HEK293 (cell line): ENCODE measurements at regions not wholly inside any gene's neighbourhood (a gene's known extent, or its start where the extent isn't known, plus 50 kb on each side); places are given as distances from the start of the nearest gene placed in this dataset.

Source experiments
- CTCF ChIA-PET: fragments of 350-600 bp; formaldehyde crosslinking; extraction: SDS; loops from one replicate; lab custom pipeline; 2021; ENCODE audit warnings: antibody characterized with exemption; lab: Yijun Ruan, JAX
- POLR2A ChIA-PET: fragments of 300-600 bp; formaldehyde crosslinking; extraction: SDS; loops from one replicate; lab custom pipeline; 2020; ENCODE audit warnings: antibody characterized with exemption, inconsistent platforms; lab: Yijun Ruan, JAX
- H3K27ac ChIP-seq: fragments of 200-500 bp; sonication (Bioruptor generic); 2 replicates; pipeline ENCODE4 v1.5.1; 2014; ENCODE audit warnings: low read depth, low read length, control low read depth, inconsistent platforms; ENCODE audit errors: extremely low read depth
- H3K36me3 ChIP-seq, 2 experiments: fragments of 200-500 bp in 1 of 2; sonication (Bioruptor generic) in 1 of 2; 1 replicate in 1 of 2; 2 replicates in 1 of 2; pipeline ENCODE4 v1.5.1; 2014 to 2017; ENCODE audit warnings: inconsistent platforms in 2 of 2, low read length in 2 of 2; ENCODE audit not compliant: control insufficient read depth in 2 of 2, insufficient read depth in 1 of 2
- H3K4me1 ChIP-seq: fragments of 200-500 bp; sonication (Bioruptor generic); 2 replicates; pipeline ENCODE4 v1.5.1; 2014; ENCODE audit warnings: mild to moderate bottlenecking, low read length, inconsistent platforms; ENCODE audit not compliant: control insufficient read depth, insufficient read depth
- H3K4me3 ChIP-seq: 2 replicates; pipeline ENCODE4 v1.5.1; 2011; ENCODE audit warnings: low read depth, mild to moderate bottlenecking, control low read depth, low read length, moderate library complexity
- H3K9me3 ChIP-seq: fragments of 200-500 bp; sonication (Bioruptor generic); 2 replicates; pipeline ENCODE4 v1.5.1; 2014; ENCODE audit warnings: low read depth, low read length, inconsistent platforms; ENCODE audit not compliant: control insufficient read depth, insufficient read depth
- GLIS1 ChIP-seq: fragments of 450-650 bp; formaldehyde crosslinking; IDR thresholded peaks from 2 replicates; pipeline ENCODE4 v1.5.1; 2016; ENCODE audit warnings: missing biosample characterization, missing genetic modification characterization
- SP3 ChIP-seq: fragments of 450-650 bp; formaldehyde crosslinking; IDR thresholded peaks from 2 replicates; pipeline ENCODE4 v1.5.1; 2016; ENCODE audit warnings: missing biosample characterization, missing genetic modification characterization
- TCF7L2 ChIP-seq: IDR thresholded peaks from 2 replicates; pipeline ENCODE4 v1.6.1; 2011; ENCODE audit warnings: low read depth, mild to moderate bottlenecking, inconsistent platforms, low read length, moderate library complexity, borderline replicate concordance
- ZFP69B ChIP-seq: fragments of 450-650 bp; formaldehyde crosslinking; IDR thresholded peaks from 2 replicates; pipeline ENCODE4 v1.5.1; 2016; ENCODE audit warnings: missing biosample characterization, missing genetic modification characterization
- ZIC2 ChIP-seq: fragments of 450-650 bp; formaldehyde crosslinking; IDR thresholded peaks from 2 replicates; pipeline ENCODE4 v1.5.1; 2016; ENCODE audit warnings: missing biosample characterization, missing genetic modification characterization
- ZNF133 ChIP-seq: fragments of 450-650 bp; formaldehyde crosslinking; IDR thresholded peaks from 2 replicates; pipeline ENCODE4 v1.5.1; 2016; ENCODE audit warnings: missing biosample characterization, missing genetic modification characterization
- ZNF146 ChIP-seq: fragments of 450-650 bp; formaldehyde crosslinking; IDR thresholded peaks from 2 replicates; pipeline ENCODE4 v1.5.1; 2016; ENCODE audit warnings: missing biosample characterization, missing genetic modification characterization
- ZNF169 ChIP-seq: fragments of 450-650 bp; formaldehyde crosslinking; IDR thresholded peaks from 2 replicates; pipeline ENCODE4 v1.5.1; 2016; ENCODE audit warnings: missing biosample characterization, missing genetic modification characterization
- ZNF174 ChIP-seq: fragments of 450-650 bp; formaldehyde crosslinking; IDR thresholded peaks from 2 replicates; pipeline ENCODE4 v1.5.0; 2017; ENCODE audit warnings: missing biosample characterization, mild to moderate bottlenecking, missing genetic modification characterization
- ZNF202 ChIP-seq: fragments of 450-650 bp; formaldehyde crosslinking; IDR thresholded peaks from 2 replicates; pipeline ENCODE4 v1.5.1; 2016; ENCODE audit warnings: missing biosample characterization, missing genetic modification characterization, borderline replicate concordance
- ZNF214 ChIP-seq: fragments of 450-650 bp; formaldehyde crosslinking; IDR thresholded peaks from 2 replicates; pipeline ENCODE4 v1.5.1; 2017; ENCODE audit warnings: missing biosample characterization, mild to moderate bottlenecking, missing genetic modification characterization, borderline replicate concordance
- ZNF302 ChIP-seq: fragments of 450-650 bp; formaldehyde crosslinking; IDR thresholded peaks from 2 replicates; pipeline ENCODE4 v1.5.1; 2016; ENCODE audit warnings: missing biosample characterization, missing genetic modification characterization, low read depth
- ZNF354C ChIP-seq: fragments of 450-650 bp; formaldehyde crosslinking; IDR thresholded peaks from 2 replicates; pipeline ENCODE4 v1.5.1; 2016; ENCODE audit warnings: missing biosample characterization, missing genetic modification characterization, low read depth, borderline replicate concordance
- ZNF404 ChIP-seq: fragments of 450-650 bp; formaldehyde crosslinking; IDR thresholded peaks from 2 replicates; pipeline ENCODE4 v1.5.1; 2017; ENCODE audit warnings: missing biosample characterization, missing genetic modification characterization
- ZNF596 ChIP-seq: fragments of 450-650 bp; IDR thresholded peaks from 2 replicates; pipeline ENCODE4 v1.5.0; 2018; ENCODE audit warnings: missing biosample characterization, mild to moderate bottlenecking, missing genetic modification characterization, moderate library complexity
- ZNF600 ChIP-seq: fragments of 450-650 bp; formaldehyde crosslinking; IDR thresholded peaks from 2 replicates; pipeline ENCODE4 v1.5.1; 2016; ENCODE audit warnings: missing biosample characterization, missing genetic modification characterization
- ZNF610 ChIP-seq: fragments of 450-650 bp; formaldehyde crosslinking; IDR thresholded peaks from 2 replicates; pipeline ENCODE4 v1.5.1; 2016; ENCODE audit warnings: missing biosample characterization, missing genetic modification characterization, borderline replicate concordance
- ZNF670 ChIP-seq: fragments of 450-650 bp; formaldehyde crosslinking; IDR thresholded peaks from 2 replicates; pipeline ENCODE4 v1.5.1; 2016; ENCODE audit warnings: missing biosample characterization, missing genetic modification characterization, low read depth
- ZSCAN23 ChIP-seq: fragments of 450-650 bp; formaldehyde crosslinking; IDR thresholded peaks from 2 replicates; pipeline ENCODE4 v1.5.1; 2016; ENCODE audit warnings: missing biosample characterization, missing genetic modification characterization
- TF ChIP-seq, protein P1 (sequence below): fragments of 450-650 bp; formaldehyde crosslinking; IDR thresholded peaks from 2 replicates; pipeline ENCODE4 v1.5.1; 2017; ENCODE audit warnings: missing biosample characterization, missing genetic modification characterization
- TF ChIP-seq, protein P2 (sequence below): fragments of 450-650 bp; formaldehyde crosslinking; IDR thresholded peaks from 2 replicates; pipeline ENCODE4 v1.5.1; 2016; ENCODE audit warnings: missing biosample characterization, missing genetic modification characterization
- TF ChIP-seq, protein P3 (sequence below): fragments of 450-650 bp; formaldehyde crosslinking; optimal IDR thresholded peaks from 2 replicates; pipeline ENCODE3; 2016; ENCODE audit warnings: missing biosample characterization, mild to moderate bottlenecking, missing genetic modification characterization
- TF ChIP-seq, protein P4 (sequence below): fragments of 450-650 bp; formaldehyde crosslinking; IDR thresholded peaks from 2 replicates; pipeline ENCODE4 v1.5.1; 2016; ENCODE audit warnings: missing biosample characterization, missing genetic modification characterization

DNA sequence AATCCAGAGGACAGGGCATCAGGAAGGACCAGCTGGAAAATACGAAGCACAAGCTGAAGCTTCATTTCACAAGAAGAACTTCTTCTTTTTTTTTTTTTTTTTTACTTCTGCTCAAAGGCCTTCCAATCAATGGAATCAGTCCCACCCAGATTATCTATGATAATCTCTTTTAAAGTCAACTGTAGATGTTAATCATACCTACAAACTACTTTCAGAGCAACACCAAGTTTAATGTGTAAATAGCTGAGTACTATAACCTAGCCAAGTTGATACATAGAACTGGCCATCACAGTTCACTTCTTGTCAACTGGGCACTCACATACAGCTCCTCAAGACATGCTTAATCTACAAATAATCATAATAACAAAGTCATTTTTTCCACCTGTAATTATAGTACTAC lies 1645.9 kb upstream of the CELF4 start (continued):
- TF ChIP-seq ZNF596 (tag by site-specific recombination) (no peak), SP3 (tag by site-specific recombination) (no peak), ZNF174 (tag by site-specific recombination) (no peak), ZIC2 (tag by site-specific recombination) (no peak)
- TF ChIP-seq, protein P1, sequence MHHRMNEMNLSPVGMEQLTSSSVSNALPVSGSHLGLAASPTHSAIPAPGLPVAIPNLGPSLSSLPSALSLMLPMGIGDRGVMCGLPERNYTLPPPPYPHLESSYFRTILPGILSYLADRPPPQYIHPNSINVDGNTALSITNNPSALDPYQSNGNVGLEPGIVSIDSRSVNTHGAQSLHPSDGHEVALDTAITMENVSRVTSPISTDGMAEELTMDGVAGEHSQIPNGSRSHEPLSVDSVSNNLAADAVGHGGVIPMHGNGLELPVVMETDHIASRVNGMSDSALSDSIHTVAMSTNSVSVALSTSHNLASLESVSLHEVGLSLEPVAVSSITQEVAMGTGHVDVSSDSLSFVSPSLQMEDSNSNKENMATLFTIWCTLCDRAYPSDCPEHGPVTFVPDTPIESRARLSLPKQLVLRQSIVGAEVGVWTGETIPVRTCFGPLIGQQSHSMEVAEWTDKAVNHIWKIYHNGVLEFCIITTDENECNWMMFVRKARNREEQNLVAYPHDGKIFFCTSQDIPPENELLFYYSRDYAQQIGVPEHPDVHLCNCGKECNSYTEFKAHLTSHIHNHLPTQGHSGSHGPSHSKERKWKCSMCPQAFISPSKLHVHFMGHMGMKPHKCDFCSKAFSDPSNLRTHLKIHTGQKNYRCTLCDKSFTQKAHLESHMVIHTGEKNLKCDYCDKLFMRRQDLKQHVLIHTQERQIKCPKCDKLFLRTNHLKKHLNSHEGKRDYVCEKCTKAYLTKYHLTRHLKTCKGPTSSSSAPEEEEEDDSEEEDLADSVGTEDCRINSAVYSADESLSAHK (tag by site-specific recombination): no peak

DNA sequence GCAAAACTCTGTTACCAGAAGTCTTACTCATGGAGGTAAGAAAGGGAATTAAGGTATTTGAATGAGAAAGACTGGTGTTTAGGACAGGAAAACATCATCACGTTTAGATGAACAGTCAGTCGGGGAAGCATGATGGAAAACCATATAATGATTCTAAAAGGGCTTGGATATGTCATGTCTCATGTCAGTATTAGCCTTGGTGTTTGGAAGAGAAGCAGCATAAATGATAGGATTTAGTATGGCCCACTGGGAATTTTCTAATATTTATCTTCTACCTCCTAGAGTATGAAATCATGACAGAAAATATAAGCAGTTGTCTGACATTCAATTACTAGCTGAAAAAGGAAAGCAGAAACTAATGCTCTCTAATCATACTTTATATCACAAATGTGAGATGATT lies 1643.6 kb upstream of the CELF4 start:
- ChIA-PET POLR2A (no interaction called here), CTCF (interaction anchor here (0.6 kb wide), 1 partner anchor 1734 kb away, joined by 3 read pairs; no protein-coding TSS in a partner anchor)
- H3K9me3 ChIP-seq: no peaks in the 10 kb centered on the region
- H3K36me3 ChIP-seq: no peaks in the 10 kb centered on the region
- H3K4me1 ChIP-seq: no peaks in the 10 kb centered on the region
- TF ChIP-seq TCF7L2 (no peak), ZNF202 (tag by site-specific recombination) (no peak), ZFP69B (tag by site-specific recombination) (no peak), ZNF146 (tag by site-specific recombination) (no peak), ZNF169 (no peak), ZSCAN23 (no peak), ZNF670 (tag by site-specific recombination) (no peak)
- TF ChIP-seq, protein P2, sequence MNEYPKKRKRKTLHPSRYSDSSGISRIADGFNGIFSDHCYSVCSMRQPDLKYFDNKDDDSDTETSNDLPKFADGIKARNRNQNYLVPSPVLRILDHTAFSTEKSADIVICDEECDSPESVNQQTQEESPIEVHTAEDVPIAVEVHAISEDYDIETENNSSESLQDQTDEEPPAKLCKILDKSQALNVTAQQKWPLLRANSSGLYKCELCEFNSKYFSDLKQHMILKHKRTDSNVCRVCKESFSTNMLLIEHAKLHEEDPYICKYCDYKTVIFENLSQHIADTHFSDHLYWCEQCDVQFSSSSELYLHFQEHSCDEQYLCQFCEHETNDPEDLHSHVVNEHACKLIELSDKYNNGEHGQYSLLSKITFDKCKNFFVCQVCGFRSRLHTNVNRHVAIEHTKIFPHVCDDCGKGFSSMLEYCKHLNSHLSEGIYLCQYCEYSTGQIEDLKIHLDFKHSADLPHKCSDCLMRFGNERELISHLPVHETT (tag by site-specific recombination): no peak
- no peak overlapping the region for H3K27ac ChIP-seq
- no peak overlapping the region for H3K4me3 ChIP-seq

DNA sequence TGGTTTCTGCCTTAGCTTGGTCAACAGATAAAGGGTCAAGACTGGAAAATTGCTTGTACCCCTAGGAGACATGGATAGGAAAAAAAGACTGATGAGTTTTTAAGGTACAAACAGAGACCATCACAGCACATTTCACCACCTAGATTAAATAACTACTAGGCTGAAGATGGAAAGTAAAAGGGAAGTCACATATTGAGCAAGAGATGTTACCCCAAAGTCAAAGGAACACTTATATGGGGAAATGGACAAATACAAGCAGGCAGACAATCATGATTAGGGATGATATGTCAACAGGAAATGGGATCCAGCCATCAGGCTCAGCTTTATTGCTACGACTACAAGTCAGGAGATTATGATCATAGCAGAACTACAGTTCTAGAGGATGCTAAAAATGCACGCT lies 1643.1 kb upstream of the CELF4 start:
- TF ChIP-seq ZNF354C (tag by site-specific recombination) (no peak), ZNF302 (tag by site-specific recombination) (no peak), ZNF404 (tag by site-specific recombination) (no peak), GLIS1 (tag by site-specific recombination) (no peak), ZNF133 (tag by site-specific recombination) (no peak), ZNF146 (tag by site-specific recombination) (no peak), ZNF610 (tag by site-specific recombination) (no peak), ZNF214 (no peak), ZNF600 (tag by site-specific recombination) (no peak)
- TF ChIP-seq, protein P3, sequence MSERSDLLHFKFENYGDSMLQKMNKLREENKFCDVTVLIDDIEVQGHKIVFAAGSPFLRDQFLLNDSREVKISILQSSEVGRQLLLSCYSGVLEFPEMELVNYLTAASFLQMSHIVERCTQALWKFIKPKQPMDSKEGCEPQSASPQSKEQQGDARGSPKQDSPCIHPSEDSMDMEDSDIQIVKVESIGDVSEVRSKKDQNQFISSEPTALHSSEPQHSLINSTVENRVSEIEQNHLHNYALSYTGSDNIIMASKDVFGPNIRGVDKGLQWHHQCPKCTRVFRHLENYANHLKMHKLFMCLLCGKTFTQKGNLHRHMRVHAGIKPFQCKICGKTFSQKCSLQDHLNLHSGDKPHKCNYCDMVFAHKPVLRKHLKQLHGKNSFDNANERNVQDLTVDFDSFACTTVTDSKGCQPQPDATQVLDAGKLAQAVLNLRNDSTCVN (tag by site-specific recombination): no peak
- TF ChIP-seq, protein P4, sequence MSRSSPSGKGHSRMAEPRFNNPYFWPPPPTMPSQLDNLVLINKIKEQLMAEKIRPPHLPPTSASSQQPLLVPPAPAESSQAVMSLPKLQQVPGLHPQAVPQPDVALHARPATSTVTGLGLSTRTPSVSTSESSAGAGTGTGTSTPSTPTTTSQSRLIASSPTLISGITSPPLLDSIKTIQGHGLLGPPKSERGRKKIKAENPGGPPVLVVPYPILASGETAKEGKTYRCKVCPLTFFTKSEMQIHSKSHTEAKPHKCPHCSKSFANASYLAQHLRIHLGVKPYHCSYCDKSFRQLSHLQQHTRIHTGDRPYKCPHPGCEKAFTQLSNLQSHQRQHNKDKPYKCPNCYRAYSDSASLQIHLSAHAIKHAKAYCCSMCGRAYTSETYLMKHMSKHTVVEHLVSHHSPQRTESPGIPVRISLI (tag by site-specific recombination): no peak
- TF ChIP-seq, all 188 proteins: peak for 0
- Histone ChIP-seq H3K36me3 (no peaks in the 10 kb centered on the region), H3K9me3 (no peaks in the 10 kb centered on the region), H3K27ac (no peak overlapping the region), H3K4me3 (no peak overlapping the region), H3K4me1 (no peaks in the 10 kb centered on the region)
- ChIA-PET POLR2A (no interaction called here), CTCF (interaction anchor here (0.6 to 0.7 kb wide), 2 partner anchors 632 to 1734 kb away, joined by 3 read pairs; no protein-coding TSS in a partner anchor)
